ENCODE measurements at regions not wholly inside any gene's neighbourhood (a gene's known extent, or its start where the extent isn't known, plus 50 kb on each side); places are given as distances from the start of the nearest gene placed in this dataset.
"Not testable (repeated sequence)": the region's sequence is repeated elsewhere in the genome, so short reads cannot be mapped to it uniquely, and the experiment has no call there.

DNA sequence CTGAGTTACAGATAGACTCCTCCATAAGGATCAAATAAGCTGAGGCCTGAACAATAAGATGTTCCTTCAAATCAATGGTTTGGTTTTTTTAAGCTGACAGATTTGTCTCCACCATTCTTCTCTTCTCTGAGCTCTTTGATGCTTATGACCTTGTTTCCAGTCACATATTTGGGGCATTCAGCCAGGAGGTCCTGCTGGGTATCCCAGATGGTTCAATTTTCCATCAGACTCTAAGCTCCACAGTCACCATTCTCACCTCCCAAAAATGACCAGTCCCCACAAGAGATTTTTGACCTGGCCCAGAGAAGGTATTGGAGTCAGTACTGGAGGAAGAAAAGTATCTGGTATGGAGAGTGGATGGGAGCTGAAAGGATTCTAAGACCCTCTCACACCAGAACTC, 74.6 kb upstream of the FRMPD3 start:
- no peak for ATAC-seq (replicated peaks; ENCODE audit: extremely low read depth, poor library complexity, severe bottlenecking)
- no peaks in the 10 kb centered on the region for H3K4me1 Mint-ChIP-seq

DNA sequence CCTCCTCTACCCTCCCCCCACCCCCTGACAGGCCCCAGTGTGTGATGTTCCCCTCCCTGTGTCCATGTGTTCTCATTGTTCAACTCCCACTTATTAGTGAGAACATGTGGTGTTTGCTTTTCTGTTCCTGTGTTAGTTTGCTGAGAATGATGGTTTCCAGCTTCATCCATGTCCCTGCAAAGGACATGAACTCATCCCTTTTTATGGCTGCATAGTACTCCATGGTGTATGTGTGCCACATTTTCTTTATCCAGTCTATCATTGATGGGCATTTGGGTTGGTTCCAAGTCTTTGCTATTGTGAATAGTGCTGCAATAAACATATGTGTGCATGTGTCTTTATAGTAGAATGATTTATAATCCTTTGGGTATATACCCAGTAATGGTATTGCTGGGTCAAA, 73.3 kb upstream of the FRMPD3 start:
- peaks cover 19% of the 10 kb centered on the region for H3K27me3 Mint-ChIP-seq
- H3K4me3 Mint-ChIP-seq; DNase-seq (ENCODE audit: low spot score in 2 of 2); H3K27ac Mint-ChIP-seq (ENCODE audit: low read depth); H3K4me1 Mint-ChIP-seq; H3K36me3 Mint-ChIP-seq (ENCODE audit: insufficient read depth); H3K9me3 Mint-ChIP-seq; ATAC-seq (replicated peaks; ENCODE audit: extremely low read depth, poor library complexity, severe bottlenecking): not testable (repeated sequence)

More for the DNA sequence above, 74.6 kb upstream of the FRMPD3 start:
- H3K27ac Mint-ChIP-seq (ENCODE audit: low read depth) = no peak overlapping the region
- H3K36me3 Mint-ChIP-seq (ENCODE audit: insufficient read depth) = no peaks in the 10 kb centered on the region
- peaks cover 14% of the 10 kb centered on the region for H3K27me3 Mint-ChIP-seq
- no peaks in the 10 kb centered on the region for H3K9me3 Mint-ChIP-seq
- DNase-seq (ENCODE audit: low spot score in 2 of 2) = no peak
- H3K4me3 Mint-ChIP-seq = no peak overlapping the region

DNA sequence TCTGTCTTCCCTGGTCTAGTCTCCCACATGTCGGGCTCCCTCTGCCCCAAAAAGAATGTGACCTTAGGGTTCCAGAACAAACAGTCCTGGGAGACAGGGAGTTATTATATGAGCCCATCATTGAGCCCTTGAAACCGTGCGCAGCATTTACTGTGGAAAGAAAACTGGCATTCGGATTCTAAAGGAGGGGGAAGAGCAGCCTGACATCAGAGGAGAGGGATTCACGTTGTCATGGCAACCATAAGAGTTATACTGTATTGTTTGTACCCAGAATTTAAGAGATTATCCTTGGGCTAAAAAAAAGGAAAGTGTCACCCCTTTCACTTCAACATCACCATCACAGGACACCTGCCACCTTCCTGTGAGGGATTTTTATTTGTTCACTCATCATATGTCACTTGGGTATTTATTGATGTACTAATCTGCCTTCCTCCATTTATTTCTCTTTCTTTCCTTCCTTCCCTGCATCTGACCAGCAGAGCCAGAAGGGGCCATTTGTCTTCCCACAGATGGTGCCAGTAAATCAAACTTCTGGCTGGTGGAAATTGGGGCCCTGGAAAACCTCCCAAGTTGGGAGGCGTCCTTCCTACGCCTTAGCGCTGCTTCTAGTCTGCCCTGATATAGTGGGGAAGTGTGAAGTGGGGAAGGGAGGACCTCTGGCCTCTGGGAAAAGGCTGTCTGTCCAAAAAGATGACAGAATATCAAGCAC, 64.9 kb upstream of the FRMPD3 start:
- H3K27me3 Mint-ChIP-seq = peaks cover 42% of the 10 kb centered on the region
- peaks cover 11% of the 10 kb centered on the region for H3K4me1 Mint-ChIP-seq
- no peak for DNase-seq (ENCODE audit: low spot score in 2 of 2)
- H3K36me3 Mint-ChIP-seq (ENCODE audit: insufficient read depth) = no peaks in the 10 kb centered on the region
- no peaks in the 10 kb centered on the region for H3K9me3 Mint-ChIP-seq
- no peak for ATAC-seq (replicated peaks; ENCODE audit: extremely low read depth, poor library complexity, severe bottlenecking)
- H3K4me3 Mint-ChIP-seq = no peak overlapping the region
- H3K27ac Mint-ChIP-seq (ENCODE audit: low read depth) = no peak overlapping the region

DNA sequence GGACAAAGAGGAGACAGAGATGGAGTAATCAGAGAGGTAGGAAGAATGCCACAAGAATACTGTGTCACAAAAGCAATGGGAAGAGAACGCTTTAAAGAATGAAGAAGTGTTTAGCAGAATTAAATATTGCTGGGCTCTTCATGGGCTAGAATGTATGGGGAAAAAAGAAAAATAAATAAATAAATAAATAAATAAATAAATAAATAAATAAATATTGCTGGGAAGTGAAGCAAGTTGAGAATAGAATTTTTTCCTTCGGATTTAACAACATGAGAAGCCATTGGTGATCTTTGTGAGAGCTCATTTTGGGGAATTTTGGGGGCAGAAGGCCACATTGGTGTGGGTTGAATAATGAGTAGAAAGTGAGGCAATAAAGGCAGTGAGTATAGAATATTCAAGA, 59.7 kb upstream of the FRMPD3 start:
- no peak overlapping the region for H3K27ac Mint-ChIP-seq (ENCODE audit: low read depth)
- no peaks in the 10 kb centered on the region for H3K4me1 Mint-ChIP-seq
- no peaks in the 10 kb centered on the region for H3K36me3 Mint-ChIP-seq (ENCODE audit: insufficient read depth)
- peaks cover 49% of the 10 kb centered on the region for H3K27me3 Mint-ChIP-seq
- ATAC-seq (replicated peaks; ENCODE audit: extremely low read depth, poor library complexity, severe bottlenecking) = no peak
- DNase-seq (ENCODE audit: low spot score in 2 of 2) = no peak
- no peak overlapping the region for H3K4me3 Mint-ChIP-seq
- H3K9me3 Mint-ChIP-seq = peaks cover 4% of the 10 kb centered on the region

DNA sequence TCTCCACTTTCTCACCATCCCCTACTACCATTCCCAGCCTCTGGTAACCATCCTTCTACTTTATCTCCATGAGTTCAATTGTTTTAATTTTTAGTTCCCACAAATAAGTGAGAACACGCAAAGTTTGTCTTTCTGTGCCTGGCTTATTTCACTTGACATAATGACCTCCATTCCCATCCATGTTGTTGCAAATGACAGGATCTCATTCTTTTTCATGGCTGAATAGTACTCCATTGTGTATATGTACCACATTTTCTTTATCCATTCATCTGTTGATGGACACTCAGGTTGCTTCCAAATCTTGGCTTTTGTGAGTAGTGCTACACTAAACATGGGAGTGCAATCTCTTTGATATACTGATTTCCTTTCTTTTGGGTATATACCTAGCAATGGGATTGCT, 55.8 kb upstream of the FRMPD3 start:
- H3K4me3 Mint-ChIP-seq; H3K36me3 Mint-ChIP-seq (ENCODE audit: insufficient read depth); ATAC-seq (replicated peaks; ENCODE audit: extremely low read depth, poor library complexity, severe bottlenecking); DNase-seq (ENCODE audit: low spot score in 2 of 2); H3K9me3 Mint-ChIP-seq; H3K27ac Mint-ChIP-seq (ENCODE audit: low read depth); H3K4me1 Mint-ChIP-seq: not testable (repeated sequence)
- peaks cover 43% of the 10 kb centered on the region for H3K27me3 Mint-ChIP-seq

DNA sequence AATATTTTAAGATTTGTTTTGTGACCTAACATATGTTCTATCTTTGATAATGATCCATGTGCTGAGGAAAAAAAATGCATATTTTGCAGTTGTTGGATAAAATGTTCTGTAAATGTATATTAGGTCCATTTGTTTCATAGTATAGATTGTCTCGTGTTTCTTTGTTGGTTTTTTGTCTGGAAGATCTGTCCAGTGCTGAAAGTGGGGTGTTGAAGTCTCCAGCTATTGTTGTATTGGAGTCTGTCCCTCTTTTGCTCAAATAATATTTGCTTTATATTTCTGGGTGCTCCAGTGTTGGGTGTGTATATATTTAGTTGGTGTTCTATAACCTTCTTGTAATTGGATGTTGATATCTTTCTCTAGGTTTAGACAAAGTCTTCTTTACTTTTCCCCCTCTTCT, 53.2 kb upstream of the FRMPD3 start:
- ATAC-seq (replicated peaks; ENCODE audit: extremely low read depth, poor library complexity, severe bottlenecking) (no peak), DNase-seq (ENCODE audit: low spot score in 2 of 2) (no peak)
- Mint-ChIP-seq H3K4me1 (no peaks in the 10 kb centered on the region), H3K27me3 (peaks cover 25% of the 10 kb centered on the region), H3K27ac (ENCODE audit: low read depth) (no peak overlapping the region), H3K4me3 (no peak overlapping the region), H3K9me3 (peaks cover 4% of the 10 kb centered on the region), H3K36me3 (ENCODE audit: insufficient read depth) (no peaks in the 10 kb centered on the region)

DNA sequence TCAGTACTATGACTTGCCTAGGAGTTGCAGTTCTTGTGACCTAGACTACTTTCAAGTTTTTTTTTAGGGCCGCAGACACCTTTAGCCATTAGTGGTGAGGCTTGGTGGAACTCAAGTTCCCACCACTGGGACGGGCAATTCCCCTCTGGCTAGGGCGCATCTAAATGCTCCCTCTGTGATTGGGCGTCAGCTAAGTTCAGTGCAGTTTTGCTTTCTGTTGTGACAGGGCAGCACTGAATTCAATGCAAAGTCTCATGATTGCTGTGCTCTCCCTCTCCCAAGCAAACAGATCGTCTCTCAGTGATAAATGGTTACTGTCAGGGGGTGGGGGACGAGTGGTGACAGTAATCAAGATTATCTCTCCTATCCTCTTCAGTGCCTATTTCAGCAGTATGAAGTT, 52.7 kb upstream of the FRMPD3 start:
- H3K27me3 Mint-ChIP-seq = peaks cover 19% of the 10 kb centered on the region
- H3K27ac Mint-ChIP-seq (ENCODE audit: low read depth) = no peak overlapping the region
- H3K9me3 Mint-ChIP-seq = peaks cover 4% of the 10 kb centered on the region
- ATAC-seq (replicated peaks; ENCODE audit: extremely low read depth, poor library complexity, severe bottlenecking) = no peak
- H3K4me1 Mint-ChIP-seq = no peaks in the 10 kb centered on the region
- no peak for DNase-seq (ENCODE audit: low spot score in 2 of 2)
- H3K4me3 Mint-ChIP-seq = no peak overlapping the region
- H3K36me3 Mint-ChIP-seq (ENCODE audit: insufficient read depth) = no peaks in the 10 kb centered on the region

DNA sequence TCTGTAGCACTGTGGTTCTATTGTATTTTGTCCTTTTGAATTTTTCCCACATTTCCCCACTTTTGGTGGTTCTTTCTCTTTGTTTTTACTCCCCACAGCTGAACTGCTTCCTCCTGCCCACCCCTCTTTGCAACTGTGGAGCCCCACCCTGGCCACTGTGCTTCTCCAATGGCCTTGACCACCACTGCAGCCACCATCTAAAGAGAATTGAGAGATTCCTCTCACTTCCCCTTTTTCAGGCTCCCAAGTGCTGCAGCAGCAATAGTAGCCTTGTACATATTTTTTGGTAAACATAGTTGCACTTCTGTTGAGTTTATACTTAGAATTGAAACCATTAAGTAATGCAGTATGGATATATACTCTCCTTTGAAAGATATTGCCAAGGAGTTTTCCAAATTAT, 51.3 kb upstream of the FRMPD3 start:
- Mint-ChIP-seq H3K36me3 (ENCODE audit: insufficient read depth) (no peaks in the 10 kb centered on the region), H3K27me3 (peaks cover 15% of the 10 kb centered on the region), H3K9me3 (peaks cover 4% of the 10 kb centered on the region), H3K27ac (ENCODE audit: low read depth) (no peak overlapping the region), H3K4me3 (no peak overlapping the region), H3K4me1 (no peaks in the 10 kb centered on the region)
- ATAC-seq (replicated peaks; ENCODE audit: extremely low read depth, poor library complexity, severe bottlenecking) = no peak
- DNase-seq (ENCODE audit: low spot score in 2 of 2) = no peak
